Endothelial cell (in vitro differentiated cells): ENCODE measurements at regions not wholly inside any gene's neighbourhood (a gene's known extent, or its start where the extent isn't known, plus 50 kb on each side); places are given as distances from the start of the nearest gene placed in this dataset.

Experiments used
- DNase-seq: peaks from one replicate; pipeline ENCODE4 v3.0.0; 2021; ENCODE audit warnings: low spot score
- H3K27ac Mint-ChIP-seq: one replicate; pipeline ENCODE4 v1.8.0; 2021; ENCODE audit warnings: mixed read lengths, inconsistent platforms; ENCODE audit not compliant: unreplicated experiment
- H3K27me3 Mint-ChIP-seq: one replicate; pipeline ENCODE4 v1.8.0; 2021; ENCODE audit warnings: mild to moderate bottlenecking, moderate library complexity, mixed read lengths, inconsistent platforms; ENCODE audit not compliant: unreplicated experiment
- H3K36me3 Mint-ChIP-seq: one replicate; pipeline ENCODE4 v1.8.0; 2021; ENCODE audit warnings: mild to moderate bottlenecking, low read depth, mixed read lengths, inconsistent platforms; ENCODE audit not compliant: unreplicated experiment
- H3K4me1 Mint-ChIP-seq: one replicate; pipeline ENCODE4 v1.8.0; 2021; ENCODE audit warnings: mild to moderate bottlenecking, mixed read lengths, inconsistent platforms; ENCODE audit not compliant: unreplicated experiment
- H3K4me3 Mint-ChIP-seq: one replicate; pipeline ENCODE4 v1.8.0; 2021; ENCODE audit warnings: mild to moderate bottlenecking, mixed read lengths, inconsistent platforms; ENCODE audit not compliant: unreplicated experiment
- H3K9me3 Mint-ChIP-seq: one replicate; pipeline ENCODE4 v1.8.0; 2021; ENCODE audit warnings: mixed read lengths, inconsistent platforms; ENCODE audit not compliant: unreplicated experiment
- TF ChIP-seq, protein P1 (sequence below): fragments of 200-600 bp; sonication (generic); IDR thresholded peaks from one replicate; pipeline ENCODE4 v1.5.0; 2021; ENCODE audit warnings: antibody characterized with exemption; ENCODE audit not compliant: unreplicated experiment

DNA sequence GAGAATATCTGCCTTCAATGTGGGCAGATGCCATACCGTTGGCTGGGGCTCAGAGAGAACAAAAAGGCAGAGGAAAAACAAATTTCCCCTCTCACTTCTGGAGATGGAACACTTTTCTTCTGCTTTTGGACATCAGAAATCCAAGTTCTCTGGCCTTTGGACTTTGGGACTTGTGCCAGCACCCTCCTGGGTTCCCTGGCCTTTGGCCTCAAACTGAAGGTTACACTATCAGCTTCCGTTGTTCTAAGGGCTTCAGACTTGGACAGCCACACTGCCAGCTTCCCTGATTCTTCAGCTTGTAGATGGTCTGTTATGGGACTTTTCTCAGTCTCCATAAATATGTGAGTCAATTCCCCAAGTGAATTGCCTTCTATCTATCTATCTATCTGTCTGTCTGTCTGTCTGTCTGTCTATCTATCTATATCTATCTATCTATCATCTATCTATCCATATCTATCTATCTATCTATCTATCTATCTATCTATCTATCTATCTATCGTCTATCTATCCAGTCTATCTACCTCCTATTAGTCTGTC is 778.1 kb upstream of the TMPRSS15 start:
- Mint-ChIP-seq H3K27ac (no peak overlapping the region), H3K4me1 (no peaks in the 10 kb centered on the region), H3K36me3 (no peaks in the 10 kb centered on the region), H3K4me3 (no peak overlapping the region), H3K9me3 (no peaks in the 10 kb centered on the region), H3K27me3 (no peaks in the 10 kb centered on the region)
- TF ChIP-seq, protein P1, sequence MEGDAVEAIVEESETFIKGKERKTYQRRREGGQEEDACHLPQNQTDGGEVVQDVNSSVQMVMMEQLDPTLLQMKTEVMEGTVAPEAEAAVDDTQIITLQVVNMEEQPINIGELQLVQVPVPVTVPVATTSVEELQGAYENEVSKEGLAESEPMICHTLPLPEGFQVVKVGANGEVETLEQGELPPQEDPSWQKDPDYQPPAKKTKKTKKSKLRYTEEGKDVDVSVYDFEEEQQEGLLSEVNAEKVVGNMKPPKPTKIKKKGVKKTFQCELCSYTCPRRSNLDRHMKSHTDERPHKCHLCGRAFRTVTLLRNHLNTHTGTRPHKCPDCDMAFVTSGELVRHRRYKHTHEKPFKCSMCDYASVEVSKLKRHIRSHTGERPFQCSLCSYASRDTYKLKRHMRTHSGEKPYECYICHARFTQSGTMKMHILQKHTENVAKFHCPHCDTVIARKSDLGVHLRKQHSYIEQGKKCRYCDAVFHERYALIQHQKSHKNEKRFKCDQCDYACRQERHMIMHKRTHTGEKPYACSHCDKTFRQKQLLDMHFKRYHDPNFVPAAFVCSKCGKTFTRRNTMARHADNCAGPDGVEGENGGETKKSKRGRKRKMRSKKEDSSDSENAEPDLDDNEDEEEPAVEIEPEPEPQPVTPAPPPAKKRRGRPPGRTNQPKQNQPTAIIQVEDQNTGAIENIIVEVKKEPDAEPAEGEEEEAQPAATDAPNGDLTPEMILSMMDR = no peak
- no peak for DNase-seq

DNA sequence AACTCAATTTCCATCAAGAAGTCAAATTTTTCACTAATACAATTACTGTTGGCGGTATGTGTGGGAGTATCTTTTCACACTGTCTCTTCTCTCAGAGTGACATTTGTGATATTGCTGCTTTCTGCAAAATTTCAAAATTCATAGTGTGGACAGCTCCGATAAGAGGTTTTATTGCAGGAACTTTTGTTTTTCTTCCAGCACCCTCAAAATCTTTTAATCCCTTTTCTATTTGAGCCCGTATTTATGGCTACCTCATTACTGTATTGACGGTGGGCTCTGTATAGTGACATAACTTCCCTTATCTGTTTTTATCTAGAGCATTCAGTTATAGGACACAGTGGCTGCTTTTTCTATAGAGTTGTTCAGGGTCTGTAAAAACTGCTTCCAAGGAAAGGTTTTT is 794.4 kb upstream of the TMPRSS15 start:
- DNase-seq = no peak
- Mint-ChIP-seq H3K4me3 (no peak overlapping the region), H3K36me3 (no peaks in the 10 kb centered on the region), H3K9me3 (no peaks in the 10 kb centered on the region), H3K4me1 (no peaks in the 10 kb centered on the region), H3K27me3 (no peaks in the 10 kb centered on the region), H3K27ac (no peak overlapping the region)
- TF ChIP-seq, protein P1 = no peak

DNA sequence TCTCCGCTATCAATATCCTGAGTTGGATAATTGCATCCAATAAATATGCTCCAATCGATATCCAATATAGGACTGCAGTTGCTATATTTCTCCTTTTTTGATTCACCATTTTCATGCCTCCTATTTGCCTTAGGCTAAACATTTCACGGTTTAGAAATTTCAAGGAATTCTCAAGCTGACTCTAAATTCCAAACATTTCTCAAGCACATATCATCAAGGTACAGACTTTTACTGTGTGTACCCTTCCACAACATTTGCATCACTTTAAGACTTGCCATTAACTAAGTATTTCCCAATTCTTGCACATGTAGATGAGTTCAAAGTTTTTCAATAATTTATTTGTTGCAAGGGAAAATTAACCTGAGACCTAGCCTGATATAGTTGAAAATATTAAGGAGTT is 795.2 kb upstream of the TMPRSS15 start:
- H3K4me1 Mint-ChIP-seq = no peaks in the 10 kb centered on the region
- no peaks in the 10 kb centered on the region for H3K9me3 Mint-ChIP-seq
- no peaks in the 10 kb centered on the region for H3K27me3 Mint-ChIP-seq
- no peak overlapping the region for H3K4me3 Mint-ChIP-seq
- TF ChIP-seq, protein P1 = no peak
- no peaks in the 10 kb centered on the region for H3K36me3 Mint-ChIP-seq
- DNase-seq = no peak
- H3K27ac Mint-ChIP-seq = no peak overlapping the region

DNA sequence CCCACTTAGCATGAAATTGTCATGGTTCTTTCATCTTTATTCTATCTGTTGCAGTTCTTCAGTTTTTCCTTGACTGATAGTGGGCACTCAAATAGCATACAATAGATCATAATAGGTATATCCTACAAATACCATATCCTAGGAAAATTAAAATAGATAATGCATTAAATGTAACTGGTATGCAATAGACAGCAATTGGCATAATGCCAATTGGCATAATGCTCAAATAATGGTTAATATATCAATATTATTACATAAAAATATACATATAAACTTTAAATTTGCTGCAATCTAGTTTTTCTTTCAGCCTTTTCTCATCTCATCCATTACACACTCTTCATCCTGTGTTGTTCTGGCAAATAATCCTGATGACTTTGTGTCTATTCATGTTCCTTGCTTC is 814.6 kb upstream of the TMPRSS15 start:
- TF ChIP-seq, protein P1 = no peak
- no peaks in the 10 kb centered on the region for H3K27me3 Mint-ChIP-seq
- H3K4me1 Mint-ChIP-seq = peaks cover 9% of the 10 kb centered on the region
- H3K27ac Mint-ChIP-seq = no peak overlapping the region
- no peaks in the 10 kb centered on the region for H3K36me3 Mint-ChIP-seq
- H3K9me3 Mint-ChIP-seq = no peaks in the 10 kb centered on the region
- DNase-seq = no peak
- no peak overlapping the region for H3K4me3 Mint-ChIP-seq

DNA sequence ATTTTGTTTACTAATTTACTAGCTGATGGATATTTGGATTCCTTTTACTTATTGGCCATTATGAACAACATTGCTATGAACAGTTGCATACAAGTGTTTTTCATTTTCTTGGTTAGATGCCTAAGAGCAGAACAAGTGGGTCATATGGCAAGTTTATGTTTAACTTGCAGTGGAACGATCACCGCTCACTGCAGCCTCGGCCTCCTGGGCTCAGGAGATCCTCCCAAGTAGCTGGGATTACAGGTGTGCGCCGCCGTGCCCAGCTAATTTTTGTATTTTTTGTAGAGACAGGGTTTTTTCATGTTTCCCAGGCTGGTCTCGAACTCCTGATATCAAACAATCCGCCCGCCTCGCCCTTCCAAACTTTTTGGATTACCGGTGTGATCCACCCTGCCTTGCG is 820.5 kb upstream of the TMPRSS15 start:
- TF ChIP-seq, protein P1 = no peak
- Mint-ChIP-seq H3K4me3 (no peak overlapping the region), H3K4me1 (peaks cover 7% of the 10 kb centered on the region), H3K27me3 (no peaks in the 10 kb centered on the region), H3K36me3 (no peaks in the 10 kb centered on the region), H3K9me3 (no peaks in the 10 kb centered on the region), H3K27ac (no peak overlapping the region)
- DNase-seq = no peak
